GM12878 (cell line): ENCODE measurements at regions not wholly inside any gene's neighbourhood (a gene's known extent, or its start where the extent isn't known, plus 50 kb on each side); places are given as distances from the start of the nearest gene placed in this dataset.

Source experiments
- ATAC-seq: fragments of 200-7000 bp; cut with Tn5 transposase; 3 replicates; pipeline ENCODE4 v1.9.1; 2020; ENCODE audit warnings: mild to moderate bottlenecking, moderate library complexity
- BruUV-seq: library from RNA; stranded (reverse); fragments of 400-500 nt; replicated peaks from 2 replicates; lab custom pipeline; 2021; lab: Mats Ljungman, UMichigan
- CTCF ChIA-PET: fragments of 300-600 bp; sonication (Branson Sonifier 250); formaldehyde crosslinking; extraction: SDS; loops from one replicate; lab custom pipeline; 2021; ENCODE audit warnings: inconsistent platforms; lab: Yijun Ruan, JAX
- POLR2A ChIA-PET: fragments of 350-600 bp; formaldehyde crosslinking; extraction: SDS; loops from one replicate; lab custom pipeline; 2021; ENCODE audit warnings: inconsistent platforms; lab: Charles Lee
- RAD21 ChIA-PET: fragments of 300-600 bp; sonication (Branson Sonifier 250); formaldehyde crosslinking; loops from one replicate; lab custom pipeline; 2023; ENCODE audit warnings: antibody characterized with exemption; ENCODE audit not compliant: unreplicated experiment; lab: Charles Lee
- SMC1A ChIA-PET: fragments of 300-600 bp; sonication (Branson Sonifier 250); formaldehyde crosslinking; loops from one replicate; lab custom pipeline; 2023; ENCODE audit not compliant: unreplicated experiment, uncharacterized antibody; lab: Charles Lee
- DNase-seq: peaks from one replicate; pipeline ENCODE4 v3.0.0-alpha.2; 2011; ENCODE audit warnings: low read depth, low spot score
- FAIRE-seq: peaks from 3 replicates; lab custom pipeline; 2011; peaks lifted over from hg19 to GRCh38; lab: Jason Lieb, UNC
- H2AFZ ChIP-seq: 2 replicates; pipeline ENCODE4 v1.6.0; 2011; ENCODE audit warnings: low read depth, low read length, control low read depth; ENCODE audit not compliant: control insufficient read depth
- H3K27ac ChIP-seq: 2 replicates; pipeline ENCODE4 v1.5.1; 2011; ENCODE audit warnings: control low read depth; ENCODE audit not compliant: control insufficient read depth, insufficient read depth
- H3K27me3 ChIP-seq, 2 experiments: replicated peaks in 1 of 2; 2 replicates each; pipeline versions ENCODE4 v1.6.0 to v1.6.1; 2011; ENCODE audit warnings: low read length in 1 of 2; ENCODE audit not compliant: control insufficient read depth in 2 of 2, insufficient read depth in 2 of 2
- H3K36me3 ChIP-seq, 2 experiments: 2 replicates each; pipeline ENCODE4 v1.5.1; 2011; ENCODE audit warnings: low read length in 1 of 2; ENCODE audit not compliant: control insufficient read depth in 2 of 2, insufficient read depth in 2 of 2
- H3K4me1 ChIP-seq: 2 replicates; pipeline ENCODE4 v1.6.1; 2011; ENCODE audit warnings: mild to moderate bottlenecking, low read length, moderate library complexity, mixed read lengths; ENCODE audit not compliant: control insufficient read depth, insufficient read depth
- H3K4me2 ChIP-seq: 2 replicates; pipeline ENCODE4 v1.6.0; 2011; ENCODE audit warnings: control low read depth; ENCODE audit not compliant: control insufficient read depth, insufficient read depth
- H3K4me3 ChIP-seq: fragments of 200-600 bp; sonication (generic); 2 replicates; pipeline ENCODE4 v1.5.1; 2016
- H3K79me2 ChIP-seq: 2 replicates; pipeline ENCODE4 v1.6.0; 2011; ENCODE audit warnings: low read length; ENCODE audit not compliant: control insufficient read depth, insufficient read depth
- H3K9ac ChIP-seq: 2 replicates; pipeline ENCODE4 v1.8.0; 2011; ENCODE audit warnings: low read length, control low read depth, mixed read lengths; ENCODE audit not compliant: control insufficient read depth, insufficient read depth
- H3K9me3 ChIP-seq: replicated peaks from 3 replicates; pipeline ENCODE4 v1.5.1; 2011; ENCODE audit warnings: mild to moderate bottlenecking, low read length; ENCODE audit not compliant: control insufficient read depth, insufficient read depth
- H4K20me1 ChIP-seq: 2 replicates; pipeline ENCODE4 v1.6.0; 2011; ENCODE audit not compliant: control insufficient read depth, insufficient read depth
- CREB1 ChIP-seq: IDR thresholded peaks from 2 replicates; pipeline ENCODE4 v1.6.1; 2012; ENCODE audit warnings: low read depth, mild to moderate bottlenecking, inconsistent platforms
- FOXK2 ChIP-seq: fragments of 450-650 bp; IDR thresholded peaks from 2 replicates; pipeline ENCODE4 v1.6.1; 2017; ENCODE audit warnings: mild to moderate bottlenecking, moderate library complexity
- HDAC2 ChIP-seq: fragments of 200-600 bp; sonication (generic); IDR thresholded peaks from 2 replicates; pipeline ENCODE4 v1.6.1; 2017
- HDGF ChIP-seq: fragments of 450-650 bp; IDR thresholded peaks from 2 replicates; pipeline ENCODE4 v1.6.1; 2016; ENCODE audit warnings: antibody characterized with exemption
- MYC ChIP-seq: IDR thresholded peaks from 2 replicates; pipeline ENCODE4 v1.6.1; 2011; ENCODE audit warnings: mild to moderate bottlenecking, low read length, moderate library complexity, inconsistent platforms; ENCODE audit not compliant: insufficient read depth, insufficient replicate concordance, insufficient read length, severe bottlenecking
- NBN ChIP-seq: fragments of 450-650 bp; IDR thresholded peaks from 2 replicates; pipeline ENCODE4 v1.6.1; 2016
- NR2C2 ChIP-seq: IDR thresholded peaks from 2 replicates; pipeline ENCODE4 v1.6.1; 2011; ENCODE audit warnings: borderline replicate concordance, low read depth; ENCODE audit not compliant: control insufficient read depth, insufficient read length
- STAT3 ChIP-seq: IDR thresholded peaks from 2 replicates; pipeline ENCODE4 v1.6.1; 2011; ENCODE audit warnings: low read depth, low read length, improper control_type of control experiment
- YY1 ChIP-seq: IDR thresholded peaks from 2 replicates; pipeline ENCODE4 v1.6.1; 2011; ENCODE audit warnings: low read depth, mild to moderate bottlenecking, low read length
- ZNF274 ChIP-seq: IDR thresholded peaks from one replicate; pipeline ENCODE4 v1.8.0; 2011; ENCODE audit not compliant: insufficient read length, insufficient read depth
- WGBS: methylation state at CpG from one replicate; pipeline ENCODE4 v1.1.6; 2016; ENCODE audit warnings: low lambda C conversion rate; ENCODE audit not compliant: insufficient replicate concordance, insufficient coverage; ENCODE audit errors: missing lambda C conversion rate; 5-methylcytosine and 5-hydroxymethylcytosine counted together
- in situ Hi-C: fragments of 300-500 bp; cut with MboI; formaldehyde crosslinking; loops from 9 replicates; pipeline ENCODE4 v1.14.3; 2018; ENCODE audit warnings: mixed read lengths
- intact Hi-C: fragments of 100-400 bp; cut with micrococcal nuclease; formaldehyde crosslinking; loops from one replicate; pipeline ENCODE4 v1.14.2; 2022; ENCODE audit not compliant: unreplicated experiment
- TF ChIP-seq, protein P1 (sequence below): fragments of 450-650 bp; formaldehyde crosslinking; IDR thresholded peaks from 2 replicates; pipeline ENCODE4 v1.4.0; 2022; ENCODE audit warnings: mild to moderate bottlenecking, moderate library complexity
- TF ChIP-seq, protein P2 (sequence below): fragments of 450-650 bp; IDR thresholded peaks from 2 replicates; pipeline ENCODE4 v1.6.1; 2016; ENCODE audit warnings: mild to moderate bottlenecking
- TF ChIP-seq, protein P3 (sequence below): fragments of 450-650 bp; IDR thresholded peaks from 2 replicates; pipeline ENCODE4 v1.6.1; 2016; ENCODE audit warnings: mild to moderate bottlenecking

DNA sequence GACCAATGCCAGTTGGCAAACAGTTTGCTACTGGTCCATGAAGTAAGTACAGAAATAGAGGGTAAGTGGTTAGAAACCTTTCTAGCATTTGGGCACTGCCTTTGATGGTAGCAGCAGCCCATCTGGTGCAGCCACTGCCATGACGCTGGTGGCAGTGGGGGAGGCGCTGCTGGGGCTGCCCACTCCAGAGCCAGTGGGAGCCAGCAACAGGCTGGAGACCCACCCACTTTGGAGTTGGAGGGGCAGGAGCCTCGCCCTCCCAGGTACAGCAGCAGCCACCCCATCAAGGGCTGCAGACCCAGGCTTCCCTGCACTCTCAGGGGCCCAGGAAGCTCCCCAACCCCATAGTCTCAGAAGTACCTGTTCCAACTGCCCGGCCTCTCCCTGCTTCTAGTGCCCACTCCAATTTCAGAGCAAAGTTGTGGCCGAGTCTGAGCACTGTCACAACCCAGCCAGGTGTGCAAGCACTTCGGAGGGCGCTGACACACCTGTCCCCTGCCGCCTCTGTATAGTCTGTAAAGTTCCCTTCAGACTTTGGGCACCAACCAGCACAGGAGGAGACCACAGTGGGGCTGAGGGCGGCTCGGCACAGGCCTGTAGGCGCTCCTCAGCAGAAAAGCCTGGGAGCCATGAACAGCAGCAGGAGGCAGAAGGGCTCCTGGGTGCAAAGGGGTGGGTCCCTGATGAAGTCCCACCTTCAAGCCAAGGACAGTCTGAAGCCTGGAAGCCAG lies 125.6 kb upstream of the CCDC150 start:
- Histone ChIP-seq H3K9ac (no peak overlapping the region), H2AFZ (no peak overlapping the region), H4K20me1 (no peaks in the 10 kb centered on the region), H3K4me1 (no peaks in the 10 kb centered on the region), H3K4me3 (no peak overlapping the region), H3K4me2 (no peak overlapping the region), H3K36me3 (no peaks in the 10 kb centered on the region), H3K79me2 (no peaks in the 10 kb centered on the region), H3K27me3 (no peaks in the 10 kb centered on the region; a peak in 1 of 4 replicates), H3K27ac (no peak overlapping the region), H3K9me3 (no peaks in the 10 kb centered on the region)
- ChIA-PET POLR2A (no interaction called here), CTCF (no interaction called here), RAD21 (no interaction called here), SMC1A (no interaction called here)
- FAIRE-seq (no peak), DNase-seq (no peak), ATAC-seq (no peak)
- no TSS peak for BruUV-seq
- TF ChIP-seq ZNF274 (no peak), HDAC2 (no peak), CREB1 (no peak), NBN (no peak), STAT3 (no peak), YY1 (no peak), HDGF (no peak), NR2C2 (no peak), MYC (no peak), FOXK2 (no peak)
- TF ChIP-seq, protein P1, sequence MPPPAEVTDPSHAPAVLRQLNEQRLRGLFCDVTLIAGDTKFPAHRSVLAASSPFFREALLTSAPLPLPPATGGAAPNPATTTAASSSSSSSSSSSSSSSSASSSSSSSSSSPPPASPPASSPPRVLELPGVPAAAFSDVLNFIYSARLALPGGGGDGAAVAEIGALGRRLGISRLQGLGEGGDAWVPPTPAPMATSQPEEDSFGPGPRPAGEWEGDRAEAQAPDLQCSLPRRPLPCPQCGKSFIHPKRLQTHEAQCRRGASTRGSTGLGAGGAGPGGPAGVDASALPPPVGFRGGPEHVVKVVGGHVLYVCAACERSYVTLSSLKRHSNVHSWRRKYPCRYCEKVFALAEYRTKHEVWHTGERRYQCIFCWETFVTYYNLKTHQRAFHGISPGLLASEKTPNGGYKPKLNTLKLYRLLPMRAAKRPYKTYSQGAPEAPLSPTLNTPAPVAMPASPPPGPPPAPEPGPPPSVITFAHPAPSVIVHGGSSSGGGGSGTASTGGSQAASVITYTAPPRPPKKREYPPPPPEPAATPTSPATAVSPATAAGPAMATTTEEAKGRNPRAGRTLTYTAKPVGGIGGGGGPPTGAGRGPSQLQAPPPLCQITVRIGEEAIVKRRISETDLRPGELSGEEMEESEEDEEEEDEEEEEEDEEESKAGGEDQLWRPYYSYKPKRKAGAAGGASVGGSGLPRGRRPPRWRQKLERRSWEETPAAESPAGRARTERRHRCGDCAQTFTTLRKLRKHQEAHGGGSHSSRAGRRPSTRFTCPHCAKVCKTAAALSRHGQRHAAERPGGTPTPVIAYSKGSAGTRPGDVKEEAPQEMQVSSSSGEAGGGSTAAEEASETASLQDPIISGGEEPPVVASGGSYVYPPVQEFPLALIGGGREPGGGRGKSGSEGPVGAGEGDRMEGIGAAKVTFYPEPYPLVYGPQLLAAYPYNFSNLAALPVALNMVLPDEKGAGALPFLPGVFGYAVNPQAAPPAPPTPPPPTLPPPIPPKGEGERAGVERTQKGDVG (CRISPR knock-in tag): no peak
- TF ChIP-seq, protein P2, sequence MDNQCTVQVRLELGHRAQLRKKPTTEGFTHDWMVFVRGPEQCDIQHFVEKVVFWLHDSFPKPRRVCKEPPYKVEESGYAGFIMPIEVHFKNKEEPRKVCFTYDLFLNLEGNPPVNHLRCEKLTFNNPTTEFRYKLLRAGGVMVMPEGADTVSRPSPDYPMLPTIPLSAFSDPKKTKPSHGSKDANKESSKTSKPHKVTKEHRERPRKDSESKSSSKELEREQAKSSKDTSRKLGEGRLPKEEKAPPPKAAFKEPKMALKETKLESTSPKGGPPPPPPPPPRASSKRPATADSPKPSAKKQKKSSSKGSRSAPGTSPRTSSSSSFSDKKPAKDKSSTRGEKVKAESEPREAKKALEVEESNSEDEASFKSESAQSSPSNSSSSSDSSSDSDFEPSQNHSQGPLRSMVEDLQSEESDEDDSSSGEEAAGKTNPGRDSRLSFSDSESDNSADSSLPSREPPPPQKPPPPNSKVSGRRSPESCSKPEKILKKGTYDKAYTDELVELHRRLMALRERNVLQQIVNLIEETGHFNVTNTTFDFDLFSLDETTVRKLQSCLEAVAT: no peak
- TF ChIP-seq, protein P3, sequence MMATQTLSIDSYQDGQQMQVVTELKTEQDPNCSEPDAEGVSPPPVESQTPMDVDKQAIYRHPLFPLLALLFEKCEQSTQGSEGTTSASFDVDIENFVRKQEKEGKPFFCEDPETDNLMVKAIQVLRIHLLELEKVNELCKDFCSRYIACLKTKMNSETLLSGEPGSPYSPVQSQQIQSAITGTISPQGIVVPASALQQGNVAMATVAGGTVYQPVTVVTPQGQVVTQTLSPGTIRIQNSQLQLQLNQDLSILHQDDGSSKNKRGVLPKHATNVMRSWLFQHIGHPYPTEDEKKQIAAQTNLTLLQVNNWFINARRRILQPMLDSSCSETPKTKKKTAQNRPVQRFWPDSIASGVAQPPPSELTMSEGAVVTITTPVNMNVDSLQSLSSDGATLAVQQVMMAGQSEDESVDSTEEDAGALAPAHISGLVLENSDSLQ: no peak
- 41% methylated on average over 11 of the region's 11 CpGs for WGBS
- in situ Hi-C loops (no loop called here), intact Hi-C loops (no loop called here)
